ENCODE measurements at regions not wholly inside any gene's neighbourhood (a gene's known extent, or its start where the extent isn't known, plus 50 kb on each side); places are given as distances from the start of the nearest gene placed in this dataset.

DNA sequence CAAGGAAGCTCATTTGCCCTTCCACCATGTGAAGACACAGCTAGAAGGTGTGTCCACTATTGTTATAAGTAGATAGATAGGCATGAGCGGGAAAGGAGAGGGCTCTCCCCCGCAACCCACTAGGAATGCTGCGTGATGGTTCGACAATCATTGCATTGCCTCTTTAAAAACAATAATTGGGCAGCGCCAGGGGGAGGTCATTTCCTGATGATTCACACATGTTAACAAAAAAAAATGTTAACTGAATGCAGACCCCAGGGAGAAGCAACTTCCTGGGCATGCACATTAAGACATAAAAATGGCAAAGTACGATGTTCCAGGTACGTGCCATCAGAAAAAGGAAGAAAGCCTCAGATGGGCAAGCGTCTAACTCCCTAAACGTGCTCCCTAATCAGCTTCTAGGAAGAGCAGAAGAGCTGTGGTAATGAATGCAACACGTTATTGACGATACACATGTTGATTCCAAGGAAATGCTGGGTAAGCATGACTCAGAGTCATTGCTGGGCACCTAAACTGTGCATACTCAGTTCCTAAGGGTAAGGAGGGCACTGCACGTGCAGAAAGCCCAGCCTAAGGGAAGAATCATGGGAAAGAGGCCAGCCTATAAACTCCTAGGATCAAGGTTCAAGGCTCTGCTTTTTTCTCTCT is 113.7 kb downstream of the FAM217A start:
- no peak for TF ChIP-seq POLR2A (IDR thresholded peaks at IDR 0.05)
- TF ChIP-seq, protein P1, sequence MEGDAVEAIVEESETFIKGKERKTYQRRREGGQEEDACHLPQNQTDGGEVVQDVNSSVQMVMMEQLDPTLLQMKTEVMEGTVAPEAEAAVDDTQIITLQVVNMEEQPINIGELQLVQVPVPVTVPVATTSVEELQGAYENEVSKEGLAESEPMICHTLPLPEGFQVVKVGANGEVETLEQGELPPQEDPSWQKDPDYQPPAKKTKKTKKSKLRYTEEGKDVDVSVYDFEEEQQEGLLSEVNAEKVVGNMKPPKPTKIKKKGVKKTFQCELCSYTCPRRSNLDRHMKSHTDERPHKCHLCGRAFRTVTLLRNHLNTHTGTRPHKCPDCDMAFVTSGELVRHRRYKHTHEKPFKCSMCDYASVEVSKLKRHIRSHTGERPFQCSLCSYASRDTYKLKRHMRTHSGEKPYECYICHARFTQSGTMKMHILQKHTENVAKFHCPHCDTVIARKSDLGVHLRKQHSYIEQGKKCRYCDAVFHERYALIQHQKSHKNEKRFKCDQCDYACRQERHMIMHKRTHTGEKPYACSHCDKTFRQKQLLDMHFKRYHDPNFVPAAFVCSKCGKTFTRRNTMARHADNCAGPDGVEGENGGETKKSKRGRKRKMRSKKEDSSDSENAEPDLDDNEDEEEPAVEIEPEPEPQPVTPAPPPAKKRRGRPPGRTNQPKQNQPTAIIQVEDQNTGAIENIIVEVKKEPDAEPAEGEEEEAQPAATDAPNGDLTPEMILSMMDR (IDR thresholded peaks at IDR 0.05 in 8 of 11, conservative IDR thresholded peaks at IDR 0.05 in 3 of 11) = no peak
